Mammary epithelial cell (primary cell): ENCODE measurements at regions not wholly inside any gene's neighbourhood (a gene's known extent, or its start where the extent isn't known, plus 50 kb on each side); places are given as distances from the start of the nearest gene placed in this dataset.

Source experiments
- CTCF ChIP-seq, 2 donors: IDR thresholded peaks in 1 of 2; conservative IDR thresholded peaks in 1 of 2; 2 replicates each; pipeline ENCODE4 v1.5.1; 2011 to 2012; ENCODE audit warnings: inconsistent platforms in 2 of 2, low read length in 2 of 2, mild to moderate bottlenecking in 2 of 2, control low read depth in 1 of 2, low read depth in 1 of 2; ENCODE audit not compliant: insufficient read depth in 1 of 2; ENCODE audit errors: extremely low read depth in 1 of 2
- EZH2 ChIP-seq: IDR thresholded peaks from 2 replicates; pipeline ENCODE4 v1.6.1; 2012; ENCODE audit warnings: low read length, inconsistent platforms, borderline replicate concordance

- no peak for TF ChIP-seq CTCF (conservative IDR thresholded peaks at IDR 0.05 in 1 of 2, IDR thresholded peaks at IDR 0.05 in 1 of 2; ENCODE audit: extremely low read depth in 1 of 2, insufficient read depth in 1 of 2, low read depth in 1 of 2, low read length in 2 of 2)
- no peak for TF ChIP-seq EZH2
Measured at GRCh38 chr3:130627882-130628281, 110.9 kb downstream of the COL6A6 start.
